GM23248 (cell line): ENCODE measurements at regions not wholly inside any gene's neighbourhood (a gene's known extent, or its start where the extent isn't known, plus 50 kb on each side); places are given as distances from the start of the nearest gene placed in this dataset.

ENCODE experiments used
- EZH2 ChIP-seq: fragments of 200-600 bp; sonication (generic); IDR thresholded peaks from 2 replicates; pipeline ENCODE4 v1.6.1; 2018; ENCODE audit warnings: antibody characterized with exemption, mild to moderate bottlenecking; ENCODE audit not compliant: insufficient read depth, poor library complexity, severe bottlenecking
- EZH2phosphoT487 ChIP-seq: fragments of 200-600 bp; sonication (generic); IDR thresholded peaks from 2 replicates; pipeline ENCODE4 v1.6.1; 2018; ENCODE audit warnings: antibody characterized with exemption, moderate library complexity, mild to moderate bottlenecking, low read depth; ENCODE audit not compliant: insufficient read depth

DNA sequence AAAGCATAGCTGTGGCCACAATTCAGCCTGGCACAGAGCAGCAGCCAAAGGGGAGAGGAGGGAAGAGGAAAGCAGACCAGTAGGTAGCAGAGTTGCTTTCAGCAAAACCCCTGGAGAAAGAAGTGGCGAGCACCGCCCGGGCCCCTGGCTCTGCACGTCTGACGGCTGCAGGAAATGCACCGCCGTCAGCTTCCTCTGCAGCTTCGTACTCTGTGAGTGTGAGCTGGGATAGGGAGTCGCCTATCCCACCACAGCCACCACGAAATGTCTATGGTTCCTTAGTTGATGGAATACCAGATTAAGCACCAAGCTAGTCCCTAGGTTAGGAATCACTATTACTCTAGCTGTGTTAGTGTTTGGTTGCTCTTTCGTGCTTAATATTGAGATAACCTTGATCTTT is 79.9 kb upstream of the NAA20 start:
- TF ChIP-seq EZH2 = no peak
- TF ChIP-seq EZH2phosphoT487 = no peak
